ENCODE measurements at regions not wholly inside any gene's neighbourhood (a gene's known extent, or its start where the extent isn't known, plus 50 kb on each side); places are given as distances from the start of the nearest gene placed in this dataset.

DNA sequence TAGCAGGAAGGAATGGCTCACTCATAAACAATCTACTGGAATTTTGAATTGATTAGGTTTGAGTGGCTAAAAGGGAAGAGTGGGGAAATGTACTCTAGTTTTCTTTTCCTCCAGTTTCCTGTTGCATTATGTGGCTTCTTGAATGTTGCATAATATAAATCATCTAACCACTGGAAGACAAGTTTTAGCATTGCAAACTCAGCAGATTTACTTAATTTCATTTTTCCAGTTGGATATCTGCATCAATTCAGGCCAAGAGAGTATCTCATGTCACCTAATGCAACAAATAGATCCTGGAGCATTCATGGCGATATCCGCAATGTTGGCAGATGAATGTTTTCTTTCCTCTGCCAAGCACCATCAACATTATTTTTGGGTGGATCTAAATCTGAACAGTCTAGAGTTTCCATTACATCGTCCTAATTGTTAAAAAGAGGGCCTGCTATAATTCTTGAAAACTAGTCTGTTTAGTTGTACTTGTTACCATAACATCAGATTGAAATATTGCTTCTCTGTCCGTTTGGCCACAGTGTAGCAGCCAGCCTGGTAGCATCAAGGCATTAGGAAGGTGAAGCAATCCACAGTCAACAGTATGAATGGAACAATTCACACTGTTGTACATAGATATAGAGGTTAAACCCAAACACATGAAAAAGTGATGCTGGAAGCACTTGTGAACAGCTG, 544.2 kb downstream of the ETNK1 start:
- no peak for DNase-seq (ENCODE audit: low spot score)
- Mint-ChIP-seq H3K27ac (ENCODE audit: unreplicated experiment) (no peak overlapping the region), H3K36me3 (ENCODE audit: low read depth, unreplicated experiment) (no peaks in the 10 kb centered on the region), H3K27me3 (ENCODE audit: unreplicated experiment) (peaks cover 1% of the 10 kb centered on the region), H3K4me3 (ENCODE audit: unreplicated experiment) (no peak overlapping the region), H3K9me3 (ENCODE audit: unreplicated experiment) (no peaks in the 10 kb centered on the region), H3K4me1 (ENCODE audit: unreplicated experiment) (no peaks in the 10 kb centered on the region)
- TF ChIP-seq, protein P1, sequence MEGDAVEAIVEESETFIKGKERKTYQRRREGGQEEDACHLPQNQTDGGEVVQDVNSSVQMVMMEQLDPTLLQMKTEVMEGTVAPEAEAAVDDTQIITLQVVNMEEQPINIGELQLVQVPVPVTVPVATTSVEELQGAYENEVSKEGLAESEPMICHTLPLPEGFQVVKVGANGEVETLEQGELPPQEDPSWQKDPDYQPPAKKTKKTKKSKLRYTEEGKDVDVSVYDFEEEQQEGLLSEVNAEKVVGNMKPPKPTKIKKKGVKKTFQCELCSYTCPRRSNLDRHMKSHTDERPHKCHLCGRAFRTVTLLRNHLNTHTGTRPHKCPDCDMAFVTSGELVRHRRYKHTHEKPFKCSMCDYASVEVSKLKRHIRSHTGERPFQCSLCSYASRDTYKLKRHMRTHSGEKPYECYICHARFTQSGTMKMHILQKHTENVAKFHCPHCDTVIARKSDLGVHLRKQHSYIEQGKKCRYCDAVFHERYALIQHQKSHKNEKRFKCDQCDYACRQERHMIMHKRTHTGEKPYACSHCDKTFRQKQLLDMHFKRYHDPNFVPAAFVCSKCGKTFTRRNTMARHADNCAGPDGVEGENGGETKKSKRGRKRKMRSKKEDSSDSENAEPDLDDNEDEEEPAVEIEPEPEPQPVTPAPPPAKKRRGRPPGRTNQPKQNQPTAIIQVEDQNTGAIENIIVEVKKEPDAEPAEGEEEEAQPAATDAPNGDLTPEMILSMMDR (IDR thresholded peaks at IDR 0.05; ENCODE audit: unreplicated experiment) = no peak

DNA sequence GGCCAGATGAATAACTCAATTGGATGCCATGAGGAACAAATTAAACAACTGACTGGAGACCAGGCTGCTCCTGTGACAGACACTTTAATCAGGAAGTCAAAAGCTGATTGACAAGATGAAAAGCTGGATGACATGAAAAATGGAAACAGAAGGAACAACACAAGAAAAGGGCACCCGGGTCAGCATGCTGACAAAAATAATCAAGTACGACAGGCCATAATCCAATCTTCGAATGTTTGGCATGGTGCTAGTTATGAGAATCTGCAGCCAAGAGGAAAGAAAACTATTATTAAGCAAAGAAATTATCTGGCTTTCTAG, 544.7 kb downstream of the ETNK1 start:
- TF ChIP-seq, protein P1 (IDR thresholded peaks at IDR 0.05; ENCODE audit: unreplicated experiment) = no peak
- DNase-seq (ENCODE audit: low spot score) = no peak
- Mint-ChIP-seq H3K4me1 (ENCODE audit: unreplicated experiment) (no peaks in the 10 kb centered on the region), H3K4me3 (ENCODE audit: unreplicated experiment) (no peak overlapping the region), H3K27ac (ENCODE audit: unreplicated experiment) (no peak overlapping the region), H3K9me3 (ENCODE audit: unreplicated experiment) (no peaks in the 10 kb centered on the region), H3K36me3 (ENCODE audit: low read depth, unreplicated experiment) (no peaks in the 10 kb centered on the region), H3K27me3 (ENCODE audit: unreplicated experiment) (peaks cover 1% of the 10 kb centered on the region)

DNA sequence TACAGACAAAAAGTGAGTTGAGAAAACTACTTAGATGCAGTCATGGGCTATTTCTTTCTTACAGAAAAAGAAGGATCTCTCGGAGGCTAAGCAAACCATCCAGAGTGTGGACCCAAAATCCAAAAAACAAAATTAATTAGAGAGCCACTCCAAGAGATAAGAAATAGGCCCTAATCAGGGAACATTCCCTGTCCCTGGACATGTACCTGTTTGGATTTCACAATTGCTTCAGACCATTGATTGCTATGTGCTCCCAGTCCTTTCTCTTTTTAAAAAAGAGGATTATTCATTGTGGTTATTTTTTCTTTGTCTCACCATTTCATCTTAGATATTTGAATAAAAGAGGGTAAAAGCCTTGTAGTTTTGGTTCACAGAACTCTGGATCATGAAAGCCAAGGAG, 549.9 kb downstream of the ETNK1 start:
- Mint-ChIP-seq H3K4me3 (ENCODE audit: unreplicated experiment) (no peak overlapping the region), H3K27ac (ENCODE audit: unreplicated experiment) (no peak overlapping the region), H3K36me3 (ENCODE audit: low read depth, unreplicated experiment) (no peaks in the 10 kb centered on the region), H3K9me3 (ENCODE audit: unreplicated experiment) (no peaks in the 10 kb centered on the region), H3K27me3 (ENCODE audit: unreplicated experiment) (no peaks in the 10 kb centered on the region), H3K4me1 (ENCODE audit: unreplicated experiment) (no peaks in the 10 kb centered on the region)
- TF ChIP-seq, protein P1 (IDR thresholded peaks at IDR 0.05; ENCODE audit: unreplicated experiment) = no peak
- DNase-seq (ENCODE audit: low spot score) = no peak

DNA sequence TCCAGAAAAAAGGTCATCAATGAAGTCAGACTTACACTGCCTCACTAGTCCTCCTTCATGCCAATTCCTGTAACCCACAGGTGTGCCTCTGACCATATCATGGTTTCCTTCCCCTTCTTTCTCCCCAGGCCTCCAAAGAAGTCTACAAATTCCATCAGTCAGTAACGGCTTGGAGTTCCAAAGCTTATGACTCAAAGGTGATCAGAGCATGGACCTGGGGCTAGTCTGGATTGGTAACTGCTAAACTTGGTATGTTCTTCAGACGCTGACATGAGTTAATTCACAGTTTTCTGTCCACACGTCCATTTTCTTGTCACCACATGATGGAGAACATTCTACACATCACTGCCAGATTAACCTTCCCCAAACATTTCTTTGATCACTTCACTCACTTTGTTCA, 560.4 kb downstream of the ETNK1 start:
- no peaks in the 10 kb centered on the region for H3K27me3 Mint-ChIP-seq (ENCODE audit: unreplicated experiment)
- no peak for DNase-seq (ENCODE audit: low spot score)
- no peaks in the 10 kb centered on the region for H3K36me3 Mint-ChIP-seq (ENCODE audit: low read depth, unreplicated experiment)
- H3K4me1 Mint-ChIP-seq (ENCODE audit: unreplicated experiment) = no peaks in the 10 kb centered on the region
- no peaks in the 10 kb centered on the region for H3K9me3 Mint-ChIP-seq (ENCODE audit: unreplicated experiment)
- TF ChIP-seq, protein P1 (IDR thresholded peaks at IDR 0.05; ENCODE audit: unreplicated experiment) = no peak
- no peak overlapping the region for H3K27ac Mint-ChIP-seq (ENCODE audit: unreplicated experiment)
- H3K4me3 Mint-ChIP-seq (ENCODE audit: unreplicated experiment) = no peak overlapping the region

DNA sequence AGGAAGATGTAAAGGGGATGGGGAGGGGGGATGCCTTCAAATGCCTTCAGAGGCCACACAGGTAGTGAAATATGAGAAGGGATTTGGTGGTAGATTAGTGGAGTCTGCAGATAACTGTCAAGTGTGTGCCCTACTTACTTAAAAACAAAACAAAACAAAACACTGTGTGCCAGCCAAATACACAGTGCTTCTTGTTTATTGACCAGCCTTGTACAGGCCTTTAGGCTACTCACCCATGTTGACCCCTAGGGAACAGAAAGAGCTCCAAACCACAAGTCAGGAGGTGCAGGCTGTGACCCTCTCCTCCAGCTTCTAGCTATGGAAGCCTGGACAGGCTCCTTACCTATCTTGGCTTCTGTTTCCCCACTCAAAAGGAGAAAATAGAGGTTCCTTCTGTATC, 562.0 kb downstream of the ETNK1 start:
- Mint-ChIP-seq H3K36me3 (ENCODE audit: low read depth, unreplicated experiment) (no peaks in the 10 kb centered on the region), H3K9me3 (ENCODE audit: unreplicated experiment) (no peaks in the 10 kb centered on the region), H3K4me3 (ENCODE audit: unreplicated experiment) (no peak overlapping the region), H3K27me3 (ENCODE audit: unreplicated experiment) (no peaks in the 10 kb centered on the region), H3K4me1 (ENCODE audit: unreplicated experiment) (no peaks in the 10 kb centered on the region), H3K27ac (ENCODE audit: unreplicated experiment) (no peak overlapping the region)
- no peak for DNase-seq (ENCODE audit: low spot score)
- TF ChIP-seq, protein P1 (IDR thresholded peaks at IDR 0.05; ENCODE audit: unreplicated experiment) = no peak

Data from endothelial cell (in vitro differentiated cells).